ENCODE measurements at regions not wholly inside any gene's neighbourhood (a gene's known extent, or its start where the extent isn't known, plus 50 kb on each side); places are given as distances from the start of the nearest gene placed in this dataset.

DNA sequence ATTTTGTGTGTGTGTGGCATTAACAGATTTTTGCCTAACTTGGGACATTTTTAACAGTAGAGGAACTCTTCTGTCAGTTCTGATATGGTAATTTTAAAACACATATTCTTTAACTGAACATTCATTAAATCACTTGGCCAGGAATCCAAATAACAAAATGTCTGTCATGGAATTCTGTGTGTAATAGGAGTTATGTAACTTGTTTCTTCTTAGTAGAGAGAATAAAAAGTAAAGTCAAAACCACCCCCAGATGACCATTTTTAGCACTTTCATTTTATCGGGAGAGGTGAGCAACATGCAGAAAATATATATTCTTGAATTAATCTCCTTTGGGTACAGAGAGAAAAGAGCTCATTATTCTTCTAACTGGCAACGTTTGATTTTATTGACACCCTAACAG, 1740.3 kb downstream of the STIM2 start:
- TF ChIP-seq POLR2A (IDR thresholded peaks at IDR 0.05) (no peak), EP300 (IDR thresholded peaks at IDR 0.05) (no peak)
- TF ChIP-seq, protein P1, sequence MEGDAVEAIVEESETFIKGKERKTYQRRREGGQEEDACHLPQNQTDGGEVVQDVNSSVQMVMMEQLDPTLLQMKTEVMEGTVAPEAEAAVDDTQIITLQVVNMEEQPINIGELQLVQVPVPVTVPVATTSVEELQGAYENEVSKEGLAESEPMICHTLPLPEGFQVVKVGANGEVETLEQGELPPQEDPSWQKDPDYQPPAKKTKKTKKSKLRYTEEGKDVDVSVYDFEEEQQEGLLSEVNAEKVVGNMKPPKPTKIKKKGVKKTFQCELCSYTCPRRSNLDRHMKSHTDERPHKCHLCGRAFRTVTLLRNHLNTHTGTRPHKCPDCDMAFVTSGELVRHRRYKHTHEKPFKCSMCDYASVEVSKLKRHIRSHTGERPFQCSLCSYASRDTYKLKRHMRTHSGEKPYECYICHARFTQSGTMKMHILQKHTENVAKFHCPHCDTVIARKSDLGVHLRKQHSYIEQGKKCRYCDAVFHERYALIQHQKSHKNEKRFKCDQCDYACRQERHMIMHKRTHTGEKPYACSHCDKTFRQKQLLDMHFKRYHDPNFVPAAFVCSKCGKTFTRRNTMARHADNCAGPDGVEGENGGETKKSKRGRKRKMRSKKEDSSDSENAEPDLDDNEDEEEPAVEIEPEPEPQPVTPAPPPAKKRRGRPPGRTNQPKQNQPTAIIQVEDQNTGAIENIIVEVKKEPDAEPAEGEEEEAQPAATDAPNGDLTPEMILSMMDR (IDR thresholded peaks at IDR 0.05), result no peak

Measured in tibial nerve (tissue), 4 donors.